ENCODE measurements at regions not wholly inside any gene's neighbourhood (a gene's known extent, or its start where the extent isn't known, plus 50 kb on each side); places are given as distances from the start of the nearest gene placed in this dataset.

GRCh38 chr15:39391230-39391629 is 189.6 kb upstream of the THBS1 start:
- TF ChIP-seq FOS (IDR thresholded peaks at IDR 0.05; ENCODE audit: borderline replicate concordance, insufficient read depth, low read length) (no peak), MAX (IDR thresholded peaks at IDR 0.05; ENCODE audit: insufficient read depth, insufficient read length) (no peak)

Data from endothelial cell of umbilical vein (primary cell).